ENCODE measurements at regions not wholly inside any gene's neighbourhood (a gene's known extent, or its start where the extent isn't known, plus 50 kb on each side); places are given as distances from the start of the nearest gene placed in this dataset.

DNA sequence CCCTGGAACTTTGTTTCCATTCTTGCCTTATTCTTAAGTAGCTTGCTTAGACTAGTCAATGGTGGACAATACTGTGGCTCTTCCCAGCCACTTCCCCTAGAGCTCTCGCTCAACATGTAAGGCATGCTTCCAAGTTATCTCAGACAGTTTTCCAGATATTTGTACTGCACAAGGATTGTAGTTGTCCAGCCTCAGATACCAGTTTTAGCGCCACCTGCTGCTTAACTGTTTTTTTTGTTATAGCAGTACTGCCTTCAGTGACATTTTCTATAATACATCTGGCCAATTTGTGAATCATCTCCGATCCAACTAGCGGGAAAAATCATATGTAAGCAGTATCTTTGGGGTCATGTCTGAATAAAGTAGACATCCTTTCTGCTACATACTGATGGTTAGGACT, 346.7 kb upstream of the ADGRL4 start:
- TF ChIP-seq, protein P1, sequence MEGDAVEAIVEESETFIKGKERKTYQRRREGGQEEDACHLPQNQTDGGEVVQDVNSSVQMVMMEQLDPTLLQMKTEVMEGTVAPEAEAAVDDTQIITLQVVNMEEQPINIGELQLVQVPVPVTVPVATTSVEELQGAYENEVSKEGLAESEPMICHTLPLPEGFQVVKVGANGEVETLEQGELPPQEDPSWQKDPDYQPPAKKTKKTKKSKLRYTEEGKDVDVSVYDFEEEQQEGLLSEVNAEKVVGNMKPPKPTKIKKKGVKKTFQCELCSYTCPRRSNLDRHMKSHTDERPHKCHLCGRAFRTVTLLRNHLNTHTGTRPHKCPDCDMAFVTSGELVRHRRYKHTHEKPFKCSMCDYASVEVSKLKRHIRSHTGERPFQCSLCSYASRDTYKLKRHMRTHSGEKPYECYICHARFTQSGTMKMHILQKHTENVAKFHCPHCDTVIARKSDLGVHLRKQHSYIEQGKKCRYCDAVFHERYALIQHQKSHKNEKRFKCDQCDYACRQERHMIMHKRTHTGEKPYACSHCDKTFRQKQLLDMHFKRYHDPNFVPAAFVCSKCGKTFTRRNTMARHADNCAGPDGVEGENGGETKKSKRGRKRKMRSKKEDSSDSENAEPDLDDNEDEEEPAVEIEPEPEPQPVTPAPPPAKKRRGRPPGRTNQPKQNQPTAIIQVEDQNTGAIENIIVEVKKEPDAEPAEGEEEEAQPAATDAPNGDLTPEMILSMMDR (IDR thresholded peaks at IDR 0.05; ENCODE audit: borderline replicate concordance, insufficient read depth, low read depth, low read length), result 0 out of 2 replicates have a peak, but pooled peaks have one; percentile 30
- H3K4me3 ChIP-seq (ENCODE audit: low read depth, low read length), result no peak overlapping the region

DNA sequence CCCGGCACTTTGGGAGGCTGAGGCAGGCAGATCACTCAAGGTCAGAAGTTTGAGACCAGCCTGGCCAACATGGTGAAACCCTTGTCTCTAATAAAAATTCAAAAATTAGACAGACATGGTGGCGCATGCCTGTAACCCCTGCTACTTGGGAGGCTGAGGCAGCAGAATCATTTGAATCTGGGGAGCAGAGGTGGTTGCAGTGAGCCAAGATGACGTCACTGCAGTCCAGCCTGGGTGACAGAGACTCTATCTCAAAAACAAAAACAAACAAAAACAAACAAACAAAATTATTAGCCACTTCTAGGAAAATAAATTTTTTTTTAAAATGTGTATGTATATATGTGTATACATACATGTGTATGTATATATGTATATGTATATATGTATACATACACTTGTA, 320.3 kb upstream of the ADGRL4 start:
- H3K4me3 ChIP-seq (ENCODE audit: low read depth, low read length), result no peak overlapping the region
- TF ChIP-seq, protein P1 (IDR thresholded peaks at IDR 0.05; ENCODE audit: borderline replicate concordance, insufficient read depth, low read depth, low read length), result no peak

DNA sequence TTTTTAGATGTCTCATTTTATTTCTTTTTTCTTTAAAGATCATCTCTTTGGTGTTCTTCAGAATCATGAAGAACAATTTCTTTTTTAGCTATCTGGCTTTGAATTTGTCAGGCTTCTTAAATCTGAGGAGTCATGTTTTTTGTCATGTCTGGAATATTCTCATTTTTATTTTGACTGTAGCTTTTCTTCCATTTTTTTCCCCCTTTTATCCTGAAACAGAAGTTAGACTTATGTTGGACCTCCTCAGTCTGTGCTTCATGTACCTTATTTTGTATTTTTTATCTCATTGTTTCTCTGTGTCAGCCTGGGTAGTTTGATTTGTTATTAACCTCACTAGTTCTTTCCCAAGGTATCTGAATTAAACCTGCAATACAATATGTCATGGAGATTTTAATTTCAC, 319.2 kb upstream of the ADGRL4 start:
- H3K4me3 ChIP-seq (ENCODE audit: low read depth, low read length), result no peak overlapping the region
- TF ChIP-seq, protein P1 (IDR thresholded peaks at IDR 0.05; ENCODE audit: borderline replicate concordance, insufficient read depth, low read depth, low read length), result no peak

DNA sequence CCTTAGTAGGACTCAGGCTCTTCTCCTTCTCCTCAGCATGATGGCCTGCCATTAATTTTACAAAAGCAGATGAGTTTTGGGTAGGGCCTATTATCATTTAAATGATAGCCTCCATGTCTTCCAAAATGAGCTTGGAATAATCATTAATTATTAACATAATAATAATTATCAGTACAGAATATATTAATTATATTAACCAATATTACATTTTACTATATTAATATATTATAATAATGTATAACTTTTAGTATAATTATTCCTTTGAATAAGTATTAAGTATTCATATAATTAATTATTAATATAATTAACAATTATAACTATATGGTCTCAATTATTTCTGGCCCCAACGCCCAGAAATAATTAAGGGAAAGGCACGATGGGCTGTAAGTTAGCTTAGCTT, 318.6 kb upstream of the ADGRL4 start:
- TF ChIP-seq, protein P1 (IDR thresholded peaks at IDR 0.05; ENCODE audit: borderline replicate concordance, insufficient read depth, low read depth, low read length), result no peak

DNA sequence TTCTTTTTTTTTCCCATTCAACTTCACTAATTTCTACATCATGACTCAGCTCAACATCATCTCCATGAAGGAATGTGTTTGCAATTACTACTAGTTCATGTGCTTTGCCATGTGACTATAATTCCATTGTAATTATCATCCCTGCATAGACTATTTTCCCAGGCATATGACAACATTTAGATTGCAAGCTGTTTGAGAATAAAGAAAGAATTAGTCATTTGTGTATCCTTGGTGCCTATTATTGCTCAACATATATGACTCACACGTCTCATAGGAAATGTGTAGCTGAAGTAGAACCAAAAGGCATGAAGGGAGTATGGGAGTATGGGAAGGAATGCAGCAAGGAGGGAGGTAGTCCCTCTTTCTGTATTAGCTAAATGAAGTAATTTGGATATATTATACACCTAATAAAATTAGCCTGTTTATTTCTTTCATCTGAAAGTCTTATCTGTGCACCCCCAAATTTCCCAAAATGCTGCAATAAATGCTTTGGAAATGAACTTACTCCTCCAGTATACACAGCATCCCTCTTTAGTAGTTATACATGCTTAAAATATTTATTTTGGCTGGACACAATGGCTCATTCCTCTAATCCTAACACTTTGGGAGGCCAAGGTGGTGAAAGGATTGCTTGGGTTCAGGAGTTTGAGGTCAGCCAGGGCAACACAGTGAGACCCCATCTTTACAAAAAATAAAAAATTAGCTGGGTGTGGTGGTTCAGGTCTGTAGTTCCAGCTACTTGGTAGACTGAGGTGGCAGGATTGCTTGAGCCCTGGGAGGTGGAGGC, 316.9 kb upstream of the ADGRL4 start:
- H3K4me3 ChIP-seq (ENCODE audit: low read depth, low read length), result no peak overlapping the region
- TF ChIP-seq, protein P1 (IDR thresholded peaks at IDR 0.05; ENCODE audit: borderline replicate concordance, insufficient read depth, low read depth, low read length), result no peak

More for the DNA sequence above, 318.6 kb upstream of the ADGRL4 start:
- H3K4me3 ChIP-seq (ENCODE audit: low read depth, low read length), result no peak overlapping the region

DNA sequence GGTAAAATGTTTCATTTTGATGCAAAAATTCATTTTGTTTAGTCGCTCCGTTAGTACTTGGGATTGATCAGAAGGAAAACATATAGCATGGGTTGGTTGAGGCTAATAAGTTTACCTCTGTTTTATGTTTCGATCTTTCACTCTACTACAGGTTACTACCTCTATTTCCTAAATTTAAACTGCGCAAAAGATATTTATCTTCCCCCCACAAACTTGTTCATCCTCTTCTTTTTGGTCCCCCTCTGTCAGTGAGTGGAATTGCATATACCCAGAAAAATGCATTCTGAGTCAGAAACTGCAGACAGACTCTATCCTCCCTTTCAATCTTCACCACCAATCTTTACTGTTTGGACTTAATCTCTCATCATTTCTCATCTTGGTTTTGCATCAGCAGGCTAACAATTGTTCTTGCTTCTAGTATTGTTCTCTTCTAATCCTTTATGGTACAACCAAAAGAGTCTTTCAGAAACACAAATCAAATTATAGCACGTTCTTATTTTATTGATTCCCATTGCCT, 316.0 kb upstream of the ADGRL4 start:
- H3K4me3 ChIP-seq (ENCODE audit: low read depth, low read length), result no peak overlapping the region
- TF ChIP-seq, protein P1 (IDR thresholded peaks at IDR 0.05; ENCODE audit: borderline replicate concordance, insufficient read depth, low read depth, low read length), result no peak

DNA sequence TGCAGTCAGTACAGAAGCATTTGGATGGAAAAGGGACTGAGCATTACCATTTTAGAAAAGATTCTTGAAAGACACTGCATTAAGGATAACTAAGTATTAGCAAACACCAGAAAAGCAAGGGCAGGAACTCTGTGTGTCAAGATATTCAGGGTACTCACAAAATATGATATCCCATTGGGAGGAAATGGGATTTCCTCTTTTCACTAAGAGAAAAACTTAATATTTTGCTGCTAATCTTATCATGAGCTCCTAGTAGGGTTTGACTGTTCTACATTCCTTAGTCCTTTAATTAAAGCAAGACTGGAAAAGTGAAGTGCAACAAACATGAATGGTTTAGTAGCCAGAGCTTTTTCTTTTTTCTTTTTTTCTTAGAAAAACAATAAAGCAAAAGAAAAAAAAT, 305.9 kb upstream of the ADGRL4 start:
- H3K4me3 ChIP-seq (ENCODE audit: low read depth, low read length), result no peak overlapping the region
- TF ChIP-seq, protein P1 (IDR thresholded peaks at IDR 0.05; ENCODE audit: borderline replicate concordance, insufficient read depth, low read depth, low read length), result no peak

Measured in GM12875 (cell line).